HCT116 (cell line): ENCODE measurements at regions not wholly inside any gene's neighbourhood (a gene's known extent, or its start where the extent isn't known, plus 50 kb on each side); places are given as distances from the start of the nearest gene placed in this dataset.

ENCODE experiments used
- ATAC-seq: fragments of 200-7000 bp; cut with Tn5 transposase; 2 replicates; pipeline ENCODE4 v1.9.1; 2020; ENCODE audit warnings: mild to moderate bottlenecking, moderate library complexity
- BruUV-seq: library from RNA; stranded (reverse); fragments of 400-500 nt; replicated peaks from 2 replicates; lab custom pipeline; 2021; lab: Mats Ljungman, UMichigan
- CTCF ChIA-PET: fragments of 300-600 bp; sonication (Branson Sonifier 250); formaldehyde crosslinking; loops from one replicate; lab custom pipeline; 2021; ENCODE audit warnings: antibody characterized with exemption; lab: Charles Lee
- POLR2A ChIA-PET: fragments of 300-600, 350-600 bp; sonication (Branson Sonifier 250); formaldehyde crosslinking; loops from one replicate; lab custom pipeline; 2021; ENCODE audit warnings: antibody characterized with exemption; lab: Charles Lee
- RAD21 ChIA-PET, 2 experiments: fragments of 300-600 bp; sonication (Branson Sonifier 250); formaldehyde crosslinking; loops; one replicate each; lab custom pipeline; 2023; ENCODE audit warnings: low total read pairs in 2 of 2; ENCODE audit not compliant: uncharacterized antibody in 2 of 2, unreplicated experiment in 2 of 2, low non-redundant PET in 1 of 2; lab: Charles Lee
- DNase-seq: peaks from one replicate; pipeline ENCODE4 v3.0.0-alpha.2; 2010; ENCODE audit warnings: low read depth, low spot score
- H2AFZ ChIP-seq: fragments of 200-600 bp; shearing (Covaris generic), sonication (generic); 2 replicates; pipeline ENCODE4 v1.6.1; 2017; ENCODE audit warnings: low read depth, mixed run types, mixed read lengths, antibody characterized with exemption, low read length; ENCODE audit not compliant: poor library complexity, severe bottlenecking
- H3K27ac ChIP-seq: 2 replicates; pipeline ENCODE4 v1.5.1; 2012; ENCODE audit warnings: low read depth, low read length
- H3K27me3 ChIP-seq: fragments of 200-600 bp; sonication (generic); 2 replicates; pipeline ENCODE4 v1.6.1; 2016; ENCODE audit warnings: mixed run types, low read length, mixed read lengths; ENCODE audit not compliant: insufficient read depth
- H3K36me3 ChIP-seq, 2 experiments: fragments of 200-500 bp in 1 of 2; fragments of 200-600 bp in 1 of 2; sonication (Bioruptor generic) in 1 of 2; sonication (generic) in 1 of 2; 2 replicates each; pipeline versions ENCODE4 v1.5.1 to v1.6.1; 2014 to 2016; ENCODE audit warnings: low read length in 2 of 2, inconsistent platforms in 1 of 2, mixed read lengths in 1 of 2, mixed run types in 1 of 2; ENCODE audit not compliant: insufficient read depth in 2 of 2, control insufficient read depth in 1 of 2
- H3K4me1 ChIP-seq, 2 experiments: fragments of 200-600 bp in 1 of 2; sonication (generic) in 1 of 2; 2 replicates each; pipeline versions ENCODE4 v1.5.1 to v1.6.1; 2012 to 2017; ENCODE audit warnings: low read length in 2 of 2, inconsistent platforms in 1 of 2, mild to moderate bottlenecking in 1 of 2, mixed read lengths in 1 of 2, mixed run types in 1 of 2, moderate library complexity in 1 of 2; ENCODE audit not compliant: insufficient read depth in 2 of 2, control insufficient read depth in 1 of 2
- H3K4me2 ChIP-seq: fragments of 200-600 bp; sonication (generic); 2 replicates; pipeline ENCODE4 v1.6.1; 2017; ENCODE audit warnings: mixed run types, low read length, mixed read lengths
- H3K4me3 ChIP-seq, 2 experiments: fragments of 200-600 bp in 1 of 2; sonication (generic) in 1 of 2; replicated peaks in 1 of 2; 2 replicates each; pipeline ENCODE4 v1.5.1; 2011 to 2016; ENCODE audit warnings: low read length in 2 of 2, control low read depth in 1 of 2, low read depth in 1 of 2, mild to moderate bottlenecking in 1 of 2, mixed read lengths in 1 of 2, mixed run types in 1 of 2
- H3K79me2 ChIP-seq: fragments of 200-600 bp; sonication (generic); 2 replicates; pipeline ENCODE4 v1.6.1; 2017; ENCODE audit warnings: mild to moderate bottlenecking, mixed run types, low read length, moderate library complexity, mixed read lengths; ENCODE audit not compliant: insufficient read depth
- H3K9ac ChIP-seq: fragments of 200-600 bp; sonication (generic); 2 replicates; pipeline ENCODE4 v1.6.1; 2016; ENCODE audit warnings: low read length, mixed read lengths
- H3K9me2 ChIP-seq: fragments of 200-600 bp; sonication (generic), shearing (Covaris generic); 2 replicates; pipeline ENCODE4 v1.6.1; 2017; ENCODE audit warnings: mixed run types, mild to moderate bottlenecking, moderate library complexity; ENCODE audit not compliant: insufficient read depth
- H3K9me3 ChIP-seq, 2 experiments: fragments of 200-500 bp in 1 of 2; fragments of 200-600 bp in 1 of 2; sonication (Bioruptor generic) in 1 of 2; sonication (generic) in 1 of 2; 2 replicates each; pipeline ENCODE4 v1.6.1; 2014 to 2017; ENCODE audit warnings: low read length in 2 of 2, mixed read lengths in 2 of 2, inconsistent platforms in 1 of 2, low read depth in 1 of 2, mild to moderate bottlenecking in 1 of 2, mixed run types in 1 of 2, moderate library complexity in 1 of 2; ENCODE audit not compliant: control insufficient read depth in 1 of 2, insufficient read depth in 1 of 2
- H4K20me1 ChIP-seq: fragments of 200-600 bp; sonication (generic), shearing (Covaris generic); 2 replicates; pipeline ENCODE4 v1.6.1; 2017; ENCODE audit warnings: mixed run types, mild to moderate bottlenecking, moderate library complexity; ENCODE audit not compliant: insufficient read depth
- ATF3 ChIP-seq: IDR thresholded peaks from 2 replicates; pipeline ENCODE4 v1.6.1; 2012
- CEBPB ChIP-seq: IDR thresholded peaks from 2 replicates; pipeline ENCODE4 v1.6.1; 2012; ENCODE audit warnings: low read depth
- EGR1 ChIP-seq: IDR thresholded peaks from 2 replicates; pipeline ENCODE4 v1.6.1; 2012; ENCODE audit warnings: low read depth
- ELF1 ChIP-seq: IDR thresholded peaks from 2 replicates; pipeline ENCODE4 v1.6.1; 2012; ENCODE audit warnings: low read depth, borderline replicate concordance
- EZH2phosphoT487 ChIP-seq: fragments of 200-600 bp; IDR thresholded peaks from 2 replicates; pipeline ENCODE4 v1.6.1; 2018; ENCODE audit warnings: antibody characterized with exemption, borderline replicate concordance
- FOSL1 ChIP-seq: IDR thresholded peaks from 2 replicates; pipeline ENCODE4 v1.6.1; 2012; ENCODE audit warnings: low read depth
- JUND ChIP-seq: IDR thresholded peaks from 2 replicates; pipeline ENCODE4 v1.6.1; 2012
- POLR2A ChIP-seq: IDR thresholded peaks from 2 replicates; pipeline ENCODE4 v1.7.0; 2011; ENCODE audit warnings: borderline replicate concordance; ENCODE audit not compliant: insufficient read depth, insufficient read length; ENCODE audit errors: extremely low read depth
- RAD21 ChIP-seq: IDR thresholded peaks from 2 replicates; pipeline ENCODE4 v1.6.1; 2012; ENCODE audit warnings: low read depth, mild to moderate bottlenecking
- SIN3A ChIP-seq: IDR thresholded peaks from 2 replicates; pipeline ENCODE4 v1.6.1; 2012; ENCODE audit warnings: low read depth
- SP1 ChIP-seq: IDR thresholded peaks from 2 replicates; pipeline ENCODE4 v1.6.1; 2012; ENCODE audit warnings: low read depth
- SRF ChIP-seq: IDR thresholded peaks from 2 replicates; pipeline ENCODE4 v1.6.1; 2012; ENCODE audit warnings: low read depth
- TCF7L2 ChIP-seq: IDR thresholded peaks from 2 replicates; pipeline ENCODE4 v1.7.0; 2011; ENCODE audit warnings: borderline replicate concordance, inconsistent platforms; ENCODE audit not compliant: insufficient read depth, insufficient read length; ENCODE audit errors: extremely low read depth
- ZBTB33 ChIP-seq: IDR thresholded peaks from 2 replicates; pipeline ENCODE4 v1.6.1; 2011; ENCODE audit warnings: mild to moderate bottlenecking, low read length, moderate library complexity; ENCODE audit not compliant: insufficient replicate concordance; ENCODE audit errors: extremely low read depth
- intact Hi-C: fragments of 100-400 bp; cut with micrococcal nuclease; formaldehyde crosslinking; loops from 2 replicates; pipeline ENCODE4 v1.10.0; 2022

DNA sequence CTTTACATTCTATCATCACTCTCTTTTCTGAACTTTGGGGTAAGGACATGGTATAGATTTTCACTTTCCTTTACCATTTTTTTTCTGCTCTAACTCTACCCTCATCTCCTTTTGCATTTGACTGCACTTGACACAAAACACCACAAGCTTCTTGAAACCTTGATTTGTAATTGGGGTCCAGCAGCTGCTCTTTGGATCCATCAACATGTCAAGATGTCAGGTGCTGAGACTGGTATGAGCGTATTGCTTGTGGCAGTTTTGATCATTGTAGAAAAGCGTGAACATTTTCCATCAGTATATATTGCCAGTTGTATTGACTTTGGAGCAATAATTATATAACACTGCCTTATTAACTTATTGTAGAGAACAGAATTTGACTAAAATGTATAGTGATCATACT lies 838.6 kb downstream of the TRHDE start:
- no peaks in the 10 kb centered on the region for H3K36me3 ChIP-seq
- intact Hi-C loops, result no loop called here
- CTCF ChIA-PET, result no interaction called here
- RAD21 ChIA-PET, result no interaction called here
- H3K9me2 ChIP-seq, result no peaks in the 10 kb centered on the region
- no peaks in the 10 kb centered on the region for H3K27me3 ChIP-seq
- no TSS peak for BruUV-seq
- no peaks in the 10 kb centered on the region for H3K4me1 ChIP-seq
- no peaks in the 10 kb centered on the region for H3K9me3 ChIP-seq
- H3K4me3 ChIP-seq, result no peak overlapping the region
- POLR2A ChIA-PET, result no interaction called here
- no peak overlapping the region for H3K9ac ChIP-seq
- TF ChIP-seq ELF1 (no peak), ATF3 (no peak), FOSL1 (no peak), SP1 (no peak), CEBPB (no peak), JUND (no peak), SRF (no peak), ZBTB33 (no peak), TCF7L2 (no peak), SIN3A (no peak), EGR1 (no peak), EZH2phosphoT487 (no peak), RAD21 (no peak), POLR2A (no peak)
- H2AFZ ChIP-seq, result no peak overlapping the region
- no peak overlapping the region for H3K27ac ChIP-seq
- H3K79me2 ChIP-seq, result no peaks in the 10 kb centered on the region
- DNase-seq (no peak), ATAC-seq (no peak)
- H3K4me2 ChIP-seq, result no peak overlapping the region
- no peaks in the 10 kb centered on the region for H4K20me1 ChIP-seq
